Osteoblast (primary cell): ENCODE measurements at regions not wholly inside any gene's neighbourhood (a gene's known extent, or its start where the extent isn't known, plus 50 kb on each side); places are given as distances from the start of the nearest gene placed in this dataset.
"Not testable (repeated sequence)": the region's sequence is repeated elsewhere in the genome, so short reads cannot be mapped to it uniquely, and the experiment has no call there.

Experiments
- DNase-seq: peaks from one replicate; pipeline ENCODE4 v3.0.0; 2011; ENCODE audit warnings: low spot score, mixed read lengths; ENCODE audit not compliant: insufficient read length; ENCODE audit errors: missing footprints
- H2AFZ ChIP-seq: 2 replicates; pipeline ENCODE4 v1.6.0; 2011; ENCODE audit warnings: mild to moderate bottlenecking, low read length
- H3K27ac ChIP-seq: 2 replicates; pipeline ENCODE4 v1.5.1; 2011; ENCODE audit warnings: mild to moderate bottlenecking, low read depth, low read length, moderate library complexity
- H3K27me3 ChIP-seq: 2 replicates; pipeline ENCODE4 v1.6.0; 2012; ENCODE audit warnings: mild to moderate bottlenecking, control low read depth, inconsistent platforms, low read length, moderate library complexity; ENCODE audit not compliant: insufficient read depth
- H3K36me3 ChIP-seq: 2 replicates; pipeline ENCODE4 v1.5.1; 2011; ENCODE audit warnings: mild to moderate bottlenecking, low read length, control low read depth, moderate library complexity; ENCODE audit not compliant: insufficient read depth
- H3K4me1 ChIP-seq: 2 replicates; pipeline ENCODE4 v1.5.1; 2011; ENCODE audit warnings: mild to moderate bottlenecking, low read length, control low read depth, moderate library complexity; ENCODE audit not compliant: insufficient read depth
- H3K4me2 ChIP-seq: 2 replicates; pipeline ENCODE4 v1.6.0; 2011; ENCODE audit warnings: mild to moderate bottlenecking, low read length; ENCODE audit not compliant: insufficient read depth
- H3K4me3 ChIP-seq: fragments of 200-600 bp; sonication (generic); 3 replicates; pipeline ENCODE4 v1.5.1; 2012; ENCODE audit warnings: mild to moderate bottlenecking, low read length, inconsistent platforms; ENCODE audit not compliant: insufficient read depth
- H3K79me2 ChIP-seq: 2 replicates; pipeline ENCODE4 v1.6.0; 2012; ENCODE audit warnings: mild to moderate bottlenecking, low read length, control low read depth, inconsistent platforms; ENCODE audit not compliant: insufficient read depth
- H3K9me3 ChIP-seq: 2 replicates; pipeline ENCODE4 v1.5.1; 2011; ENCODE audit warnings: low read depth, low read length, control low read depth
- H4K20me1 ChIP-seq: 2 replicates; pipeline ENCODE4 v1.6.0; 2012; ENCODE audit warnings: mild to moderate bottlenecking, low read length, control low read depth; ENCODE audit not compliant: insufficient read depth

- H4K20me1 ChIP-seq, H3K79me2 ChIP-seq, H3K4me1 ChIP-seq, H2AFZ ChIP-seq, H3K27me3 ChIP-seq, H3K27ac ChIP-seq, H3K36me3 ChIP-seq, H3K4me3 ChIP-seq, DNase-seq, H3K4me2 ChIP-seq, H3K9me3 ChIP-seq: not testable (repeated sequence)
Observed at GRCh38 chr2:111374734-111375133, 254.0 kb downstream of the BCL2L11 start.

- not testable (repeated sequence) for H3K9me3 ChIP-seq, H3K79me2 ChIP-seq, H3K36me3 ChIP-seq, H4K20me1 ChIP-seq, DNase-seq, H3K27me3 ChIP-seq, H3K4me3 ChIP-seq, H3K4me1 ChIP-seq, H3K4me2 ChIP-seq, H2AFZ ChIP-seq, H3K27ac ChIP-seq
Observed at GRCh38 chr2:111375320-111375883, 254.7 kb downstream of the BCL2L11 start.

DNA sequence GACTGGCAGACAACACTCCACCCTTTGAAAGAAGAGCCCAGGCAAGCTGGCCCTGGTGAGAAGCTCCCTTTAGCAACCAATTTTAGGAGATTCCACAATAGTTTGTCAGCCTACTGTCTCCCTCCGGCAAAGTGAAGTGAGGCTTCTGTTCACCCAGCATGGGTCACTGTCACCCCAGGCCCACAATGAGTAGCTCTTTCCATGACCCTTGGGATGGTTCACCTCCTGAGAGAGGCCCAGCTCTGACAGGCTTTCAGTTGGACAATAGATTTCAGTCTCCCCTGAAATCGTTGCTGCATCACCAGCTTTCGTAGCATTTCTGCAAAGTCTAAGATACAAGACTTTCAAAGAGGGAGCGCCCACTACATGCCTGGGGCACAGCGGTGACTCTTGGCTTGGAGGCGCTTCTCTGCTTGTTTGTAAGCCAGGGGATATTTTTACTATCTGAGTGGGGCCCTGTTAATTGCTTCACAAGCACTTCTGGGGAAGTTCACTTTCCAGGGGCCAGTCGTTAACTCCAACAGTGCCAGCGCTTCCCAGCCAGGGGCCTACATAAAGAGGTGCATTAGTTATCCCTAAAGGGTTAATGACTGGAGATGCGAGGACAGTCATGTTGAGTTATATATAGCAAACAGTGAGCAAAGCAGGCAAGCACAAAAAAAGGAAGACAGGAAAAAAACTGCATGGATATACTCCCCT is 255.7 kb downstream of the BCL2L11 start:
- H3K27ac ChIP-seq, DNase-seq, H3K36me3 ChIP-seq: not testable (repeated sequence)

DNA sequence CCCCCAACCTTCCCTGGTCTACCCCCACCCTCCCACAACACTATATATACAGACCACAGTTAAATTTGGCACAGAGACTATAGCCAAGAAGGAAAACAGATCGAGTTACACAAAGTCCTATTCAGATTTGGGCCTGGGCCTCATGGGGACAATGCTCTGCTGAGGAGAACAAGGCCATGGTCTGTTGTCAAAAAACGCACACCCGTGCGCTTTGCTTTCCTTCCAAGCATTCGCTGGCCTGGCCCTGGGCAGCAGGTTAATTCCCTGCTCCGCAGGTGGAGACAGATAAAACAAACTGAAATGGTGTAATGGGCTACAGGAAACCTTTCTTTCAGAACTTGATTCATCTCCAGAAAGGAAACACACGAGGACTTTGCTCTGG is 256.2 kb downstream of the BCL2L11 start:
- not testable (repeated sequence) for H2AFZ ChIP-seq, H3K36me3 ChIP-seq, DNase-seq, H3K27ac ChIP-seq, H3K79me2 ChIP-seq, H3K27me3 ChIP-seq, H4K20me1 ChIP-seq, H3K9me3 ChIP-seq, H3K4me3 ChIP-seq, H3K4me1 ChIP-seq, H3K4me2 ChIP-seq

More for the DNA sequence above, 255.7 kb downstream of the BCL2L11 start:
- not testable (repeated sequence) for H3K27me3 ChIP-seq, H3K9me3 ChIP-seq, H3K4me3 ChIP-seq, H3K4me2 ChIP-seq, H3K79me2 ChIP-seq, H2AFZ ChIP-seq, H3K4me1 ChIP-seq, H4K20me1 ChIP-seq

GRCh38 chr2:111377386-111377959 is 256.8 kb downstream of the BCL2L11 start:
- H3K4me1 ChIP-seq, H3K27ac ChIP-seq, H3K9me3 ChIP-seq, H4K20me1 ChIP-seq, H3K27me3 ChIP-seq, H2AFZ ChIP-seq, H3K4me2 ChIP-seq, H3K36me3 ChIP-seq, H3K79me2 ChIP-seq, H3K4me3 ChIP-seq, DNase-seq: not testable (repeated sequence)

GRCh38 chr2:111378348-111378747 is 257.6 kb downstream of the BCL2L11 start:
- H2AFZ ChIP-seq, DNase-seq, H3K9me3 ChIP-seq, H3K79me2 ChIP-seq, H3K27ac ChIP-seq, H3K4me1 ChIP-seq, H3K4me2 ChIP-seq, H4K20me1 ChIP-seq, H3K4me3 ChIP-seq, H3K36me3 ChIP-seq, H3K27me3 ChIP-seq: not testable (repeated sequence)

DNA sequence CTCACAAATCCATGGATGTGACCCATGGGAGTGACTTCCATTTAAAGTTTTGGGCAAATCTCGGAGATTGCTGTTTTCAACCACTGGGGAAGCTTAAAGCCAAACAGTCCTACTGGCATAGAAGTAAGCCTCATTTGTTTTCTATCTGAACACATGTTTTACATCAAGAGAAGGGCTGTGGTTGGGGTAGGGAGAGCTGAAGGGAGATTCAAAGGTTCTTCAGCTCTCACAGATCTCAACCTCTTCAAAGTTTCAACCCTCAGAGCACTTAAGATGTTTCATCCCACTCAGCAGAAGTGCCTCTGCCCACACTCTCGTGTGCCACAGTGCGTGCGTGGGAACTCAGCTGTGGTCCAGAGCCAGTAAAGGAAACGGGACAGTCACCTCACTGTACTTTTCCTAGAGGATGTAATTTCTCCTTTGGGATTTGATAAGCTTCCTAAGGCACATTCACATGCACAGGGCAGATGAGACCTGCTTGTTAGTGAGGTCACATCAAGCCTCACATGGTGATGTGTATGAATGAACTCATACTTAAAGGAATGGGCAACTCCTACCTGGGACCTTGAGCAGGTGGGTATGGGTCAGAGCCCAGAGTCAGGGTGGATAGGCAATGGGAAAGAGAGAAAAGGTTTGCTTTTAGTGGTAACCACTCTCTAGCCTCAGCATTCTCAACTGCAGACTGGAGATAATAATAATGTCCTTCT is 260.2 kb downstream of the BCL2L11 start:
- not testable (repeated sequence) for H3K36me3 ChIP-seq

DNA sequence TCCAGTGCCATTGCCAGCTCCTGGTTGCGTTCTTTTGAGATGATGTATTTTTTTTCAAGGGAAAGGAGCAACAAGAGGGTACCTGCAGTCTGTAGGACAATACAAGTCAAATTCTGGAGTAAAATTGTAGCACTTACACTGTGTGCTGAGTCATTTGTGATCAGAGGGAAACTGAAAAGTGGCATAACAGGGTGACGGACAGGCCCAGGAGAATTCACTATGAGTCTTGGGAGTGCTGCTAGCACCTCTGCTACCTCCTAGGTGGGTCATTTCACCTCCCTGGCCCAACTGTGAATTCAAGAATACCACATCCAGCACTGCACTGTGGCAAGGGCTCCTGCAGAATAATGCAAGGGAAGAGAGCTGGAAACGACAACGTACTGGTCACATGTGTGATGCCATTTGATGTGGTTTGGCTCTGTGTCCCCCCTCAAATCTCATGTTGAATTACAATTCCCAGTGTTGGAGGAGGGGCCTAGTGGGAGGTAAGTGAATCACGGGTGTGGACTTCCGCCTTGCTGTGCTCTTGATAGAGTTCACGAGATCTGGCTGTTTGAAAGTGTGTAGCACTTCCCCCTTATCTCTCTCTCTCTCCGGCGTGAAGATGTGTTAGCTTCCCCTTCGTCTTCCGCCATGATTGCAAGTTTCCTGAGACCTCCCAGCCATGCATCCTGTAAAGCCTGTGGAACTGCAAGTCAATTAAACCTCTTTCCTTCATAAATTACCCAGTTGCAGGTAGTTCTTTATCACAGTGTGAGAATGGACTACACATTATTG is 261.0 kb downstream of the BCL2L11 start:
- not testable (repeated sequence) for H3K4me2 ChIP-seq, DNase-seq, H3K4me3 ChIP-seq, H4K20me1 ChIP-seq, H3K79me2 ChIP-seq, H3K4me1 ChIP-seq, H3K9me3 ChIP-seq, H3K27ac ChIP-seq, H2AFZ ChIP-seq, H3K27me3 ChIP-seq, H3K36me3 ChIP-seq

More for the DNA sequence above, 260.2 kb downstream of the BCL2L11 start:
- not testable (repeated sequence) for H3K79me2 ChIP-seq, H4K20me1 ChIP-seq, H3K27ac ChIP-seq, H3K4me1 ChIP-seq, H3K9me3 ChIP-seq, H3K27me3 ChIP-seq, H3K4me3 ChIP-seq, DNase-seq, H2AFZ ChIP-seq, H3K4me2 ChIP-seq
